ENCODE measurements at regions not wholly inside any gene's neighbourhood (a gene's known extent, or its start where the extent isn't known, plus 50 kb on each side); places are given as distances from the start of the nearest gene placed in this dataset.
"Not testable (repeated sequence)": the region's sequence is repeated elsewhere in the genome, so short reads cannot be mapped to it uniquely, and the experiment has no call there.

- DNase-seq (ENCODE audit: low read depth) = no peak
These were observed 729.6 kb upstream of the NR2F2 start for GRCh38 chr15:95600884-95601283.

- no peak for DNase-seq (ENCODE audit: low read depth)
These were observed 729.0 kb upstream of the NR2F2 start for GRCh38 chr15:95601525-95601924.

GRCh38 chr15:95603802-95604201, 726.7 kb upstream of the NR2F2 start:
- DNase-seq (ENCODE audit: low read depth) = no peak

GRCh38 chr15:95604634-95605036, 725.9 kb upstream of the NR2F2 start:
- peak; percentile 9 for DNase-seq (ENCODE audit: low read depth)

- DNase-seq (ENCODE audit: low read depth) = no peak
These were observed 725.4 kb upstream of the NR2F2 start for GRCh38 chr15:95605098-95605497.

GRCh38 chr15:95606551-95606950, 723.9 kb upstream of the NR2F2 start:
- no peak for DNase-seq (ENCODE audit: low read depth)

- DNase-seq (ENCODE audit: low read depth) = no peak
These were observed 722.1 kb upstream of the NR2F2 start for GRCh38 chr15:95608371-95608770.

GRCh38 chr15:95609096-95609495, 721.4 kb upstream of the NR2F2 start:
- DNase-seq (ENCODE audit: low read depth) = no peak

- no peak for DNase-seq (ENCODE audit: low read depth)
These were observed 719.6 kb upstream of the NR2F2 start for GRCh38 chr15:95610945-95611344.

GRCh38 chr15:95615436-95615835, 715.1 kb upstream of the NR2F2 start:
- no peak for DNase-seq (ENCODE audit: low read depth)

GRCh38 chr15:95616306-95616705, 714.2 kb upstream of the NR2F2 start:
- no peak for DNase-seq (ENCODE audit: low read depth)

GRCh38 chr15:95620934-95621579, 709.4 kb upstream of the NR2F2 start:
- DNase-seq (ENCODE audit: low read depth) = no peak

GRCh38 chr15:95622843-95623242, 707.7 kb upstream of the NR2F2 start:
- no peak for DNase-seq (ENCODE audit: low read depth)

GRCh38 chr15:95624100-95624499, 706.4 kb upstream of the NR2F2 start:
- DNase-seq (ENCODE audit: low read depth) = no peak

- DNase-seq (ENCODE audit: low read depth) = no peak
These were observed 705.7 kb upstream of the NR2F2 start for GRCh38 chr15:95624616-95625361.

GRCh38 chr15:95626501-95627361, 703.8 kb upstream of the NR2F2 start:
- no peak for DNase-seq (ENCODE audit: low read depth)

GRCh38 chr15:95629503-95630168, 700.9 kb upstream of the NR2F2 start:
- DNase-seq (ENCODE audit: low read depth) = no peak

GRCh38 chr15:95630683-95631082, 699.8 kb upstream of the NR2F2 start:
- DNase-seq (ENCODE audit: low read depth) = no peak

- DNase-seq (ENCODE audit: low read depth) = no peak
These were observed 694.8 kb upstream of the NR2F2 start for GRCh38 chr15:95635666-95636065.

GRCh38 chr15:95636107-95636506, 694.4 kb upstream of the NR2F2 start:
- DNase-seq (ENCODE audit: low read depth) = no peak

GRCh38 chr15:95637234-95637633, 693.3 kb upstream of the NR2F2 start:
- not testable (repeated sequence) for DNase-seq (ENCODE audit: low read depth)

- no peak for DNase-seq (ENCODE audit: low read depth)
These were observed 691.3 kb upstream of the NR2F2 start for GRCh38 chr15:95639208-95639607.
